Neuronal stem cell (in vitro differentiated cells): ENCODE measurements at regions not wholly inside any gene's neighbourhood (a gene's known extent, or its start where the extent isn't known, plus 50 kb on each side); places are given as distances from the start of the nearest gene placed in this dataset.

Source experiments
- DNase-seq: peaks from one replicate; pipeline ENCODE4 v3.0.0-alpha.2; 2013; ENCODE audit warnings: low spot score
- H2AFZ ChIP-seq: one replicate; pipeline ENCODE4 v1.6.1; 2013; ENCODE audit warnings: mild to moderate bottlenecking, low read length, inconsistent platforms
- H2AK5ac ChIP-seq: 2 replicates; pipeline ENCODE4 v1.6.1; 2013; ENCODE audit warnings: low read depth, mild to moderate bottlenecking, inconsistent platforms, low read length, moderate library complexity, mixed read lengths
- H2BK120ac ChIP-seq: 2 replicates; pipeline ENCODE4 v1.6.1; 2013; ENCODE audit warnings: low read depth, mild to moderate bottlenecking, inconsistent platforms, low read length, moderate library complexity, mixed read lengths
- H2BK12ac ChIP-seq: one replicate; pipeline ENCODE4 v1.6.1; 2013; ENCODE audit warnings: low read length, inconsistent platforms
- H2BK15ac ChIP-seq: 2 replicates; pipeline ENCODE4 v1.6.1; 2013; ENCODE audit warnings: mild to moderate bottlenecking, low read length, inconsistent platforms, mixed read lengths
- H2BK5ac ChIP-seq: one replicate; pipeline ENCODE4 v1.6.1; 2013; ENCODE audit warnings: inconsistent platforms, mild to moderate bottlenecking, low read length, moderate library complexity
- H3K14ac ChIP-seq: one replicate; pipeline ENCODE4 v1.6.1; 2013; ENCODE audit warnings: low read length, inconsistent platforms
- H3K18ac ChIP-seq: 2 replicates; pipeline ENCODE4 v1.6.1; 2013; ENCODE audit warnings: low read length, inconsistent platforms
- H3K23ac ChIP-seq: 2 replicates; pipeline ENCODE4 v1.6.1; 2013; ENCODE audit warnings: low read depth, mild to moderate bottlenecking, mixed read lengths, low read length, inconsistent platforms; ENCODE audit not compliant: poor library complexity
- H3K27ac ChIP-seq: replicated peaks from 3 replicates; pipeline ENCODE4 v1.5.1; 2013; ENCODE audit warnings: low read length, inconsistent platforms
- H3K27me3 ChIP-seq, 3 experiments: 2 replicates each; pipeline ENCODE4 v1.6.1; 2013; ENCODE audit warnings: low read length in 3 of 3, mild to moderate bottlenecking in 2 of 3, inconsistent platforms in 1 of 3, low read depth in 1 of 3, mixed read lengths in 1 of 3, moderate library complexity in 1 of 3; ENCODE audit not compliant: control insufficient read depth in 3 of 3, insufficient read depth in 3 of 3
- H3K36me3 ChIP-seq, 2 donors: replicated peaks in 1 of 2; 2 replicates each; pipeline ENCODE4 v1.6.1; 2013; ENCODE audit warnings: low read length in 2 of 2; ENCODE audit not compliant: control insufficient read depth in 2 of 2, insufficient read depth in 2 of 2
- H3K4ac ChIP-seq: 2 replicates; pipeline ENCODE4 v1.6.1; 2013; ENCODE audit warnings: inconsistent platforms, mild to moderate bottlenecking, low read length, moderate library complexity
- H3K4me1 ChIP-seq, 2 donors: 1 replicate in 1 of 2; 2 replicates in 1 of 2; pipeline ENCODE4 v1.6.1; 2013; ENCODE audit warnings: low read length in 2 of 2, low read depth in 1 of 2; ENCODE audit not compliant: control insufficient read depth in 2 of 2, insufficient read depth in 1 of 2
- H3K4me2 ChIP-seq: one replicate; pipeline ENCODE4 v1.6.1; 2013; ENCODE audit warnings: mild to moderate bottlenecking, low read length, inconsistent platforms; ENCODE audit not compliant: insufficient read depth, poor library complexity, severe bottlenecking
- H3K4me3 ChIP-seq, 2 donors: 2 replicates each; pipeline ENCODE4 v1.5.1; 2013; ENCODE audit warnings: low read length in 2 of 2, mild to moderate bottlenecking in 2 of 2, inconsistent platforms in 1 of 2, moderate library complexity in 1 of 2
- H3K79me1 ChIP-seq: one replicate; pipeline ENCODE4 v1.6.1; 2013; ENCODE audit warnings: low read depth, mild to moderate bottlenecking, inconsistent platforms, low read length, moderate library complexity
- H3K9ac ChIP-seq: one replicate; pipeline ENCODE4 v1.6.1; 2013; ENCODE audit warnings: mild to moderate bottlenecking, low read depth, low read length, inconsistent platforms; ENCODE audit not compliant: poor library complexity
- H3K9me3 ChIP-seq, 2 donors: replicated peaks in 1 of 2; 2 replicates each; pipeline versions ENCODE3 to v1.6.1; 2013; ENCODE audit warnings: low read length in 2 of 2, mild to moderate bottlenecking in 2 of 2, inconsistent platforms in 1 of 2, low read depth in 1 of 2, mixed read lengths in 1 of 2, moderate library complexity in 1 of 2; ENCODE audit not compliant: control insufficient read depth in 2 of 2, insufficient read depth in 1 of 2
- H4K8ac ChIP-seq: one replicate; pipeline ENCODE4 v1.6.1; 2013; ENCODE audit warnings: low read depth, mild to moderate bottlenecking, inconsistent platforms, low read length, moderate library complexity
- H4K91ac ChIP-seq: one replicate; pipeline ENCODE4 v1.6.1; 2013; ENCODE audit warnings: low read length, low read depth, mild to moderate bottlenecking, inconsistent platforms; ENCODE audit not compliant: poor library complexity
- WGBS, 2 donors: extraction: QIAGEN DNeasy Blood & Tissue Kit; methylation state at CpG; one replicate each; pipeline ENCODE4 v1.1.7; 2013; ENCODE audit warnings: missing lambda C conversion rate in 2 of 2, mixed read lengths in 1 of 2; ENCODE audit not compliant: insufficient read length in 2 of 2, insufficient replicate concordance in 1 of 2; ENCODE audit errors: extremely low coverage in 2 of 2; 5-methylcytosine and 5-hydroxymethylcytosine counted together

DNA sequence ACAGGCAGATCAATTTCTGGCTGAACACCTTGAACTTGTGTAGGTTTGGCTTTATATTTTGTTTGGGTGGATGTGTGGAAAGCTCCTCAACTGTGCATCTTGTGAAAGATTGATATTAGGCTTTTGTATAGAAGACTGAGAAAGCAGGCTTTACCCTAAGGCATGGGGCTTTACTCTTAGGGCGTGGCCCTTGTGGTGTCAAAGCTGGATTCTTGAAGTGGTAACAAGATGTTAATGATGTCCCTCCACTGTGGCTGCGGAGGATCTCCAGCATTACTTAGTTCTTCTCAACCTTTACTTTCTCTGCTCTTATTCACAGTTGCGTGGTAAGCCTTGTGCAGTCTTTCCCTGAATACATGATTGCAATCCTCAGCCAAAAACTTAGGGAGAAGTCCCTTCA lies 54.1 kb upstream of the HECTD2 start:
- Histone ChIP-seq H3K27me3 (peaks cover 0 to 3% (median 0%) of the 10 kb centered on the region in 3 experiments), H2BK5ac (no peak overlapping the region), H3K79me1 (no peaks in the 10 kb centered on the region), H3K4me1 (peaks cover 3 to 4% of the 10 kb centered on the region in 2 donors), H2BK120ac (no peak overlapping the region), H2AK5ac (no peak overlapping the region), H3K4ac (no peak overlapping the region), H4K8ac (no peak overlapping the region), H3K9me3 (no peaks in the 10 kb centered on the region), H3K4me2 (no peak overlapping the region), H3K9ac (no peak overlapping the region), H3K14ac (no peak overlapping the region), H3K4me3 (no peak overlapping the region), H2AFZ (no peak overlapping the region), H3K27ac (no peak overlapping the region), H3K36me3 (no peaks in the 10 kb centered on the region), H4K91ac (no peak overlapping the region), H3K23ac (no peak overlapping the region), H2BK15ac (no peak overlapping the region), H2BK12ac (no peak overlapping the region), H3K18ac (no peak overlapping the region)
- no CpG with 5 or more reads among the region's 3 CpGs for WGBS, 2 donors
- no peak for DNase-seq

DNA sequence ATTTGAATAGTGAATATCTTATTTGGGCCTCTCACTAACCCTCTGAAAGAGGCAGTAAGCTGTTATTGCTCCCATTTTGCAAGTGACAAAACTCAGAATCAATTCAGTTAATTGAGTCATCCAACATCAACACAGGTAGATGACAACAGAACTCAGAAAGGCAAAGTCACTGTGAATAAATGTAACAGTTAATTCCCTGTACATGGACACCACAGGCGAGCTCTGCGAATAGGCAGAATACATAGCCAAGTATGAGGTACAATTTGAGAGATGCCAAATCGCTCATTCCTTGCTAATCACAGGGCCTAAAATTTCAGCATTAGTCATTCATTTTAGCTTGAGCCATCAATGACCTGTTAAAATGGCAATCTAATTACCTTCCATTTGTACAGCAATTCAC lies 52.6 kb upstream of the HECTD2 start:
- H3K4me2 ChIP-seq: no peak overlapping the region
- no peak overlapping the region for H3K9ac ChIP-seq
- no peak overlapping the region for H3K14ac ChIP-seq
- no peak overlapping the region for H3K27ac ChIP-seq
- no peak overlapping the region for H4K91ac ChIP-seq
- H4K8ac ChIP-seq: no peak overlapping the region
- H3K27me3 ChIP-seq: peaks cover 0 to 3% (median 0%) of the 10 kb centered on the region in 3 experiments
- WGBS, 2 donors: no CpG with 5 or more reads among the region's 3 CpGs
- H2BK12ac ChIP-seq: no peak overlapping the region
- no peak overlapping the region for H3K23ac ChIP-seq
- no peaks in the 10 kb centered on the region for H3K9me3 ChIP-seq
- H2BK15ac ChIP-seq: no peak overlapping the region
- no peak overlapping the region for H2BK5ac ChIP-seq
- H3K36me3 ChIP-seq: no peaks in the 10 kb centered on the region
- no peak overlapping the region for H2BK120ac ChIP-seq
- DNase-seq: no peak
- no peak overlapping the region for H3K18ac ChIP-seq
- peaks cover 3 to 4% of the 10 kb centered on the region in 2 donors for H3K4me1 ChIP-seq
- no peak overlapping the region for H2AK5ac ChIP-seq
- H3K4ac ChIP-seq: no peak overlapping the region
- H3K4me3 ChIP-seq: no peak overlapping the region
- H2AFZ ChIP-seq: no peak overlapping the region
- no peaks in the 10 kb centered on the region for H3K79me1 ChIP-seq
